ENCODE measurements at regions not wholly inside any gene's neighbourhood (a gene's known extent, or its start where the extent isn't known, plus 50 kb on each side); places are given as distances from the start of the nearest gene placed in this dataset.

GRCh38 chr3:181860235-181860634 is 148.5 kb downstream of the SOX2 start:
- TF ChIP-seq CTCF (IDR thresholded peaks at IDR 0.05) = no peak
- no peak for TF ChIP-seq EZH2 (IDR thresholded peaks at IDR 0.05; ENCODE audit: borderline replicate concordance, insufficient read depth, low read depth, low read length, poor library complexity, severe bottlenecking)
